IPS-18a (cell line): ENCODE measurements at regions not wholly inside any gene's neighbourhood (a gene's known extent, or its start where the extent isn't known, plus 50 kb on each side); places are given as distances from the start of the nearest gene placed in this dataset.

ENCODE experiments used
- H3K27ac ChIP-seq: one replicate; pipeline ENCODE4 v1.5.1; 2013; ENCODE audit warnings: low read length
- H3K27me3 ChIP-seq: one replicate; pipeline ENCODE4 v1.6.1; 2013; ENCODE audit warnings: mild to moderate bottlenecking, low read length; ENCODE audit not compliant: control insufficient read depth, insufficient read depth
- H3K36me3 ChIP-seq: one replicate; pipeline ENCODE4 v1.6.1; 2013; ENCODE audit warnings: low read depth, low read length; ENCODE audit not compliant: control insufficient read depth
- H3K4me1 ChIP-seq: one replicate; pipeline ENCODE4 v1.6.1; 2013; ENCODE audit warnings: low read depth, low read length; ENCODE audit not compliant: control insufficient read depth
- H3K4me3 ChIP-seq: one replicate; pipeline ENCODE4 v1.5.1; 2013; ENCODE audit warnings: low read length
- H3K9ac ChIP-seq: one replicate; pipeline ENCODE4 v1.6.1; 2013; ENCODE audit warnings: mild to moderate bottlenecking, low read length, moderate library complexity
- H3K9me3 ChIP-seq: one replicate; pipeline ENCODE4 v1.6.1; 2013; ENCODE audit warnings: low read depth, low read length; ENCODE audit not compliant: control insufficient read depth

- Histone ChIP-seq H3K9me3 (no peaks in the 10 kb centered on the region), H3K4me1 (no peaks in the 10 kb centered on the region), H3K9ac (no peak overlapping the region), H3K27me3 (no peaks in the 10 kb centered on the region), H3K4me3 (no peak overlapping the region), H3K27ac (no peak overlapping the region), H3K36me3 (no peaks in the 10 kb centered on the region)
These were observed 229.3 kb downstream of the ZPLD1 start for GRCh38 chr3:102664126-102664525.

GRCh38 chr3:102665183-102665582 lies 230.4 kb downstream of the ZPLD1 start:
- no peak overlapping the region for H3K4me3 ChIP-seq
- H3K4me1 ChIP-seq = no peaks in the 10 kb centered on the region
- H3K9me3 ChIP-seq = no peaks in the 10 kb centered on the region
- no peak overlapping the region for H3K9ac ChIP-seq
- no peak overlapping the region for H3K27ac ChIP-seq
- no peaks in the 10 kb centered on the region for H3K36me3 ChIP-seq
- H3K27me3 ChIP-seq = no peaks in the 10 kb centered on the region

GRCh38 chr3:102668247-102668646 lies 233.4 kb downstream of the ZPLD1 start:
- no peaks in the 10 kb centered on the region for H3K9me3 ChIP-seq
- no peaks in the 10 kb centered on the region for H3K4me1 ChIP-seq
- no peak overlapping the region for H3K4me3 ChIP-seq
- H3K27me3 ChIP-seq = no peaks in the 10 kb centered on the region
- H3K9ac ChIP-seq = no peak overlapping the region
- H3K36me3 ChIP-seq = no peaks in the 10 kb centered on the region
- no peak overlapping the region for H3K27ac ChIP-seq

GRCh38 chr3:102670986-102671385 lies 236.2 kb downstream of the ZPLD1 start:
- no peaks in the 10 kb centered on the region for H3K9me3 ChIP-seq
- H3K36me3 ChIP-seq = no peaks in the 10 kb centered on the region
- no peak overlapping the region for H3K4me3 ChIP-seq
- H3K27ac ChIP-seq = no peak overlapping the region
- H3K4me1 ChIP-seq = peaks cover 2% of the 10 kb centered on the region
- no peak overlapping the region for H3K9ac ChIP-seq
- no peaks in the 10 kb centered on the region for H3K27me3 ChIP-seq

- peaks cover 2% of the 10 kb centered on the region for H3K4me1 ChIP-seq
- H3K4me3 ChIP-seq = no peak overlapping the region
- no peaks in the 10 kb centered on the region for H3K36me3 ChIP-seq
- no peak overlapping the region for H3K27ac ChIP-seq
- H3K27me3 ChIP-seq = no peaks in the 10 kb centered on the region
- no peak overlapping the region for H3K9ac ChIP-seq
- H3K9me3 ChIP-seq = no peaks in the 10 kb centered on the region
These were observed 237.5 kb downstream of the ZPLD1 start for GRCh38 chr3:102672305-102672704.

GRCh38 chr3:102673271-102674115 lies 238.7 kb downstream of the ZPLD1 start:
- Histone ChIP-seq H3K9ac (no peak overlapping the region), H3K27me3 (no peaks in the 10 kb centered on the region), H3K9me3 (no peaks in the 10 kb centered on the region), H3K4me3 (no peak overlapping the region), H3K4me1 (peaks cover 2% of the 10 kb centered on the region), H3K27ac (no peak overlapping the region), H3K36me3 (no peaks in the 10 kb centered on the region)

- Histone ChIP-seq H3K27ac (no peak overlapping the region), H3K27me3 (no peaks in the 10 kb centered on the region), H3K9me3 (no peaks in the 10 kb centered on the region), H3K9ac (no peak overlapping the region), H3K4me3 (no peak overlapping the region), H3K4me1 (peaks cover 2% of the 10 kb centered on the region), H3K36me3 (no peaks in the 10 kb centered on the region)
These were observed 239.5 kb downstream of the ZPLD1 start for GRCh38 chr3:102674284-102674683.

GRCh38 chr3:102676424-102676823 lies 241.6 kb downstream of the ZPLD1 start:
- H3K9ac ChIP-seq = no peak overlapping the region
- no peaks in the 10 kb centered on the region for H3K36me3 ChIP-seq
- H3K4me1 ChIP-seq = peaks cover 2% of the 10 kb centered on the region
- H3K27ac ChIP-seq = no peak overlapping the region
- no peaks in the 10 kb centered on the region for H3K27me3 ChIP-seq
- no peaks in the 10 kb centered on the region for H3K9me3 ChIP-seq
- H3K4me3 ChIP-seq = no peak overlapping the region

- no peaks in the 10 kb centered on the region for H3K9me3 ChIP-seq
- H3K4me1 ChIP-seq = peaks cover 14% of the 10 kb centered on the region
- H3K9ac ChIP-seq = no peak overlapping the region
- H3K27ac ChIP-seq = no peak overlapping the region
- H3K4me3 ChIP-seq = no peak overlapping the region
- no peaks in the 10 kb centered on the region for H3K36me3 ChIP-seq
- no peaks in the 10 kb centered on the region for H3K27me3 ChIP-seq
These were observed 247.9 kb downstream of the ZPLD1 start for GRCh38 chr3:102682741-102683140.

GRCh38 chr3:102686792-102687191 lies 252.0 kb downstream of the ZPLD1 start:
- peaks cover 20% of the 10 kb centered on the region for H3K4me1 ChIP-seq
- no peak overlapping the region for H3K9ac ChIP-seq
- H3K4me3 ChIP-seq = no peak overlapping the region
- no peak overlapping the region for H3K27ac ChIP-seq
- no peaks in the 10 kb centered on the region for H3K36me3 ChIP-seq
- H3K9me3 ChIP-seq = no peaks in the 10 kb centered on the region
- H3K27me3 ChIP-seq = no peaks in the 10 kb centered on the region

- Histone ChIP-seq H3K4me1 (peaks cover 20% of the 10 kb centered on the region), H3K9me3 (peaks cover 9% of the 10 kb centered on the region), H3K9ac (no peak overlapping the region), H3K4me3 (no peak overlapping the region), H3K27ac (no peak overlapping the region), H3K27me3 (no peaks in the 10 kb centered on the region), H3K36me3 (no peaks in the 10 kb centered on the region)
These were observed 253.2 kb downstream of the ZPLD1 start for GRCh38 chr3:102687851-102688555.

- Histone ChIP-seq H3K4me3 (no peak overlapping the region), H3K9ac (no peak overlapping the region), H3K27me3 (no peaks in the 10 kb centered on the region), H3K9me3 (peaks cover 10% of the 10 kb centered on the region), H3K4me1 (peaks cover 20% of the 10 kb centered on the region), H3K36me3 (no peaks in the 10 kb centered on the region), H3K27ac (no peak overlapping the region)
These were observed 253.7 kb downstream of the ZPLD1 start for GRCh38 chr3:102688556-102688930.
